ENCODE measurements at regions not wholly inside any gene's neighbourhood (a gene's known extent, or its start where the extent isn't known, plus 50 kb on each side); places are given as distances from the start of the nearest gene placed in this dataset.

DNA sequence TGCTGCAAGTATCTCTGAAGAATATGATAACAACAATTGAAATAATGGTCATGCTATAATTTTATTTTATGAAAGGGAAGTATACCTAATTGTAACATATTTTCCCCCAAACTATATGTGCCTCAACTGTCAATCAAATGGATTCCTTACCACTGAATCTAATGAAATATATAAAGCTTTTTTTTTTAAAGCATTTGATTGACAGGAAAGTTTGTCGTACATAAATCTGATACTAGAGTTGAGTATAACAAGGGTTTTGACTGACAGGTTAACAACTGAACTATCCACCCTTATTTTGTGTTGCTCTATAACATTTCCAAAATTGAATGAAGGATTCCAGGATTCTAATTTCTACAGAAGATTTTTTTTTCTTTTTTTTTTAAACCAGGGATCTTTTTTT is 1333.3 kb upstream of the SLC39A10 start:
- H3K4me1 Mint-ChIP-seq (ENCODE audit: low read depth, unreplicated experiment): peaks cover 3% of the 10 kb centered on the region
- no peaks in the 10 kb centered on the region for H3K4me1 ChIP-seq (ENCODE audit: insufficient read depth, low read length)
- H3K36me3 ChIP-seq (ENCODE audit: insufficient read depth, low read length): no peaks in the 10 kb centered on the region
- no peak overlapping the region for H3K9ac ChIP-seq (ENCODE audit: low read length)
- no peaks in the 10 kb centered on the region for H4K20me1 ChIP-seq (ENCODE audit: insufficient read depth, low read length)
- no peak overlapping the region for H3K27ac Mint-ChIP-seq (ENCODE audit: unreplicated experiment)
- TF ChIP-seq CTCF (IDR thresholded peaks at IDR 0.05; ENCODE audit: insufficient read depth, low read depth, low read length) (no peak), EZH2 (IDR thresholded peaks at IDR 0.05; ENCODE audit: insufficient read depth, low read length) (no peak)
- no peak overlapping the region for H3K4me3 ChIP-seq (ENCODE audit: insufficient read depth, low read depth, low read length)
- no peak overlapping the region for H3K27ac ChIP-seq (ENCODE audit: low read depth, low read length)
- H3K36me3 Mint-ChIP-seq (ENCODE audit: low read depth, unreplicated experiment): no peaks in the 10 kb centered on the region
- no peaks in the 10 kb centered on the region for H3K79me2 ChIP-seq (ENCODE audit: insufficient read depth, low read length)
- peaks cover 3% of the 10 kb centered on the region for H3K9me3 ChIP-seq (ENCODE audit: insufficient read depth, low read depth, low read length)
- no peak for FAIRE-seq
- no peak overlapping the region for H3K4me3 Mint-ChIP-seq (ENCODE audit: unreplicated experiment)
- no peaks in the 10 kb centered on the region for H3K27me3 ChIP-seq (ENCODE audit: insufficient read depth, low read length)
- H3K9me3 Mint-ChIP-seq (ENCODE audit: unreplicated experiment): no peaks in the 10 kb centered on the region
- H3K4me2 ChIP-seq (ENCODE audit: low read length): no peak overlapping the region
- H3K27me3 Mint-ChIP-seq (ENCODE audit: low read depth, unreplicated experiment): no peaks in the 10 kb centered on the region
- no peak overlapping the region for H2AFZ ChIP-seq (ENCODE audit: low read depth, low read length)
- DNase-seq (ENCODE audit: low read depth): no peak

DNA sequence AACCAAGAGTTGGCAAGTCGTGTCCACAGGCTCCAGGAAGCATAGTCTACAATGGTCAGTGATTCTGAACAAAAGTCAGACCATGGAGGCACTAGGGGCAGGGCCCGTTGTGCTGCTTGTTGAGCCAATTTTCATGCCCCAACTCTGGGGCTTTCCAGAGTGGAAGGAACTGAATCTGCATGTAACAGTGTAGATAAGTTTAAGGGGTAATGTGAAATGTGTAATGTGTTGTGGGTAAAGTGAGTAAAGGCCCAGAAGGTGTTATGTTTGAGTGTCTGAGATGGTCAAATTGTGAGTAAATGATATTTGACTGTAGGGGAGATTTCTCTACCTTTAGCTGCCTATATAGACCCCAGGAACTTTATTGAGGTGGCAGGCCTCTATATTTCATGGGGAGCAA is 1336.5 kb upstream of the SLC39A10 start:
- Histone ChIP-seq H3K27me3 (ENCODE audit: insufficient read depth, low read length) (no peaks in the 10 kb centered on the region), H3K79me2 (ENCODE audit: insufficient read depth, low read length) (no peaks in the 10 kb centered on the region), H3K9me3 (ENCODE audit: insufficient read depth, low read depth, low read length) (no peaks in the 10 kb centered on the region), H3K4me1 (ENCODE audit: insufficient read depth, low read length) (no peaks in the 10 kb centered on the region), H3K9ac (ENCODE audit: low read length) (no peak overlapping the region), H4K20me1 (ENCODE audit: insufficient read depth, low read length) (no peaks in the 10 kb centered on the region), H3K36me3 (ENCODE audit: insufficient read depth, low read length) (no peaks in the 10 kb centered on the region), H2AFZ (ENCODE audit: low read depth, low read length) (no peak overlapping the region), H3K4me3 (ENCODE audit: insufficient read depth, low read depth, low read length) (no peak overlapping the region), H3K4me2 (ENCODE audit: low read length) (no peak overlapping the region), H3K27ac (ENCODE audit: low read depth, low read length) (no peak overlapping the region)
- no peak for FAIRE-seq
- Mint-ChIP-seq H3K27ac (ENCODE audit: unreplicated experiment) (no peak overlapping the region), H3K36me3 (ENCODE audit: low read depth, unreplicated experiment) (no peaks in the 10 kb centered on the region), H3K27me3 (ENCODE audit: low read depth, unreplicated experiment) (no peaks in the 10 kb centered on the region), H3K4me3 (ENCODE audit: unreplicated experiment) (no peak overlapping the region), H3K9me3 (ENCODE audit: unreplicated experiment) (no peaks in the 10 kb centered on the region), H3K4me1 (ENCODE audit: low read depth, unreplicated experiment) (peaks cover 3% of the 10 kb centered on the region)
- no peak for TF ChIP-seq CTCF (IDR thresholded peaks at IDR 0.05; ENCODE audit: insufficient read depth, low read depth, low read length)
- TF ChIP-seq EZH2 (IDR thresholded peaks at IDR 0.05; ENCODE audit: insufficient read depth, low read length): no peak
- DNase-seq (ENCODE audit: low read depth): no peak

DNA sequence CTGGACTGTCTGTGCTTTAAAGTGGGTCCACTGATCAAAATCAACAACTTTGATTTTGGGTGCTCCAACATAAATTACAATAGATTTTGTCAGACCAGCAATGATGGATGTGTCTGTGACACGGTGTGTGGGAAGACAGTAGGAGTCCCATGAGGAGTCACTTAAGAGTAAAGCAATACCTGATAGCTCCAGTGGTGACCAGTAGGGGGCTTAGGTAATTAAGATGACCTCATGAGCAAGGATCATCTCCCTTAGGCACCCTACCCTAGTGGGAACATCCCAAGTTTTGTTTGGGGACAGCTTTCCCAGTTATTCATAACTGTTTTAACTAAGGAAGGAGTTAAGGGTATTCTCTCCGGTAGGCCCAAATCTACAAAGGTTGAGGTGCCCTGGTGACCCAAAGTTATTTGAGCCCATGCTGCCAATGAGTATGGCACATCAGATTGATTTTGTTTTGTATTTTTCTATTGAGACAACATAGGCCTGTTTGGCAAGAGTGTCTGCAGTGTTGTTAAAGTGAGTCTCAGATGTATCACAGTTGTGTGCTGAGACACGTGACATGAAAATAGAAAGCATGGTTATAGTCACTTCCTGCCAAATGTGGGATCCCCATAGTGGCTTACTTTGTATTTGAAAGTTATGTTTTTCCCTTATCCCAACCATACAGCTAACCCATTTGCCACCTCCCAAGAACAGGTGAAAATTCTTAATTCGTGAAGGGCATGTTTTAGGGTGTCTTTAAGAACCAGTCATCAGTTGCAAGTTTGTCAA is 1337.6 kb upstream of the SLC39A10 start:
- H3K4me1 ChIP-seq (ENCODE audit: insufficient read depth, low read length): no peaks in the 10 kb centered on the region
- H3K9me3 Mint-ChIP-seq (ENCODE audit: unreplicated experiment): no peaks in the 10 kb centered on the region
- H3K9me3 ChIP-seq (ENCODE audit: insufficient read depth, low read depth, low read length): no peaks in the 10 kb centered on the region
- no peak overlapping the region for H3K27ac Mint-ChIP-seq (ENCODE audit: unreplicated experiment)
- no peaks in the 10 kb centered on the region for H3K79me2 ChIP-seq (ENCODE audit: insufficient read depth, low read length)
- H3K4me3 Mint-ChIP-seq (ENCODE audit: unreplicated experiment): no peak overlapping the region
- H3K36me3 ChIP-seq (ENCODE audit: insufficient read depth, low read length): no peaks in the 10 kb centered on the region
- H3K27me3 ChIP-seq (ENCODE audit: insufficient read depth, low read length): no peaks in the 10 kb centered on the region
- H3K4me1 Mint-ChIP-seq (ENCODE audit: low read depth, unreplicated experiment): peaks cover 3% of the 10 kb centered on the region
- no peaks in the 10 kb centered on the region for H4K20me1 ChIP-seq (ENCODE audit: insufficient read depth, low read length)
- FAIRE-seq (no peak), DNase-seq (ENCODE audit: low read depth) (no peak)
- no peak overlapping the region for H2AFZ ChIP-seq (ENCODE audit: low read depth, low read length)
- no peak overlapping the region for H3K4me2 ChIP-seq (ENCODE audit: low read length)
- no peaks in the 10 kb centered on the region for H3K36me3 Mint-ChIP-seq (ENCODE audit: low read depth, unreplicated experiment)
- H3K9ac ChIP-seq (ENCODE audit: low read length): no peak overlapping the region
- no peaks in the 10 kb centered on the region for H3K27me3 Mint-ChIP-seq (ENCODE audit: low read depth, unreplicated experiment)
- no peak overlapping the region for H3K4me3 ChIP-seq (ENCODE audit: insufficient read depth, low read depth, low read length)
- H3K27ac ChIP-seq (ENCODE audit: low read depth, low read length): no peak overlapping the region
- TF ChIP-seq CTCF (IDR thresholded peaks at IDR 0.05; ENCODE audit: insufficient read depth, low read depth, low read length): no peak
- no peak for TF ChIP-seq EZH2 (IDR thresholded peaks at IDR 0.05; ENCODE audit: insufficient read depth, low read length)
